AG09309 (cell line): ENCODE measurements at regions not wholly inside any gene's neighbourhood (a gene's known extent, or its start where the extent isn't known, plus 50 kb on each side); places are given as distances from the start of the nearest gene placed in this dataset.

Experiments used
- DNase-seq: peaks from one replicate; pipeline ENCODE4 v3.0.0-alpha.2; 2010; ENCODE audit warnings: low read depth
- H3K4me3 ChIP-seq: 2 replicates; pipeline ENCODE4 v1.5.1; 2011; ENCODE audit warnings: mild to moderate bottlenecking, low read depth, low read length, moderate library complexity; ENCODE audit not compliant: control insufficient read depth
- TF ChIP-seq, protein P1 (sequence below): IDR thresholded peaks from 2 replicates; pipeline ENCODE4 v1.5.1; 2011; ENCODE audit warnings: mild to moderate bottlenecking, low read depth, low read length, inconsistent platforms; ENCODE audit not compliant: insufficient read depth, control insufficient read depth; ENCODE audit errors: missing control alignments

DNA sequence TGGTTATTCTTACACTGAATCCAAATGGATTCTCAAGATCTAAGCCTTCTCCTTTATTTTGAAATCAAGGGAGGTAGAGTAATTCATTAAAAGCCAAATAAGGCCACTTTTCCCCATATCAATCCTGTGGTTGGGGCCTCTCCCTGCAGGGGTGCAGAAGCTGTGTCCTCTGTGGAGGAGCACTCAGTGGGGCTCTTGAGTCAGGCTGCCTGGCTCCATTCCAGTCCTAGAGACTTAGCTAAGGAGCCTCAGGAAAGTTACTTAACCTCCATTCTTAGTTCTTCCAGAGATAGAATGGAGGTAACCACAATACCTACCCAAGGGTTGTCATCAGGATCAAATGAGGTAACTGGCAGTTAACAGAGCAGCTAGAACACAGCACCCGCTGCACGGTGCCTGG, 564.3 kb downstream of the CMPK2 start:
- H3K4me3 ChIP-seq: no peak overlapping the region
- no peak for DNase-seq
- TF ChIP-seq, protein P1, sequence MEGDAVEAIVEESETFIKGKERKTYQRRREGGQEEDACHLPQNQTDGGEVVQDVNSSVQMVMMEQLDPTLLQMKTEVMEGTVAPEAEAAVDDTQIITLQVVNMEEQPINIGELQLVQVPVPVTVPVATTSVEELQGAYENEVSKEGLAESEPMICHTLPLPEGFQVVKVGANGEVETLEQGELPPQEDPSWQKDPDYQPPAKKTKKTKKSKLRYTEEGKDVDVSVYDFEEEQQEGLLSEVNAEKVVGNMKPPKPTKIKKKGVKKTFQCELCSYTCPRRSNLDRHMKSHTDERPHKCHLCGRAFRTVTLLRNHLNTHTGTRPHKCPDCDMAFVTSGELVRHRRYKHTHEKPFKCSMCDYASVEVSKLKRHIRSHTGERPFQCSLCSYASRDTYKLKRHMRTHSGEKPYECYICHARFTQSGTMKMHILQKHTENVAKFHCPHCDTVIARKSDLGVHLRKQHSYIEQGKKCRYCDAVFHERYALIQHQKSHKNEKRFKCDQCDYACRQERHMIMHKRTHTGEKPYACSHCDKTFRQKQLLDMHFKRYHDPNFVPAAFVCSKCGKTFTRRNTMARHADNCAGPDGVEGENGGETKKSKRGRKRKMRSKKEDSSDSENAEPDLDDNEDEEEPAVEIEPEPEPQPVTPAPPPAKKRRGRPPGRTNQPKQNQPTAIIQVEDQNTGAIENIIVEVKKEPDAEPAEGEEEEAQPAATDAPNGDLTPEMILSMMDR: no peak

DNA sequence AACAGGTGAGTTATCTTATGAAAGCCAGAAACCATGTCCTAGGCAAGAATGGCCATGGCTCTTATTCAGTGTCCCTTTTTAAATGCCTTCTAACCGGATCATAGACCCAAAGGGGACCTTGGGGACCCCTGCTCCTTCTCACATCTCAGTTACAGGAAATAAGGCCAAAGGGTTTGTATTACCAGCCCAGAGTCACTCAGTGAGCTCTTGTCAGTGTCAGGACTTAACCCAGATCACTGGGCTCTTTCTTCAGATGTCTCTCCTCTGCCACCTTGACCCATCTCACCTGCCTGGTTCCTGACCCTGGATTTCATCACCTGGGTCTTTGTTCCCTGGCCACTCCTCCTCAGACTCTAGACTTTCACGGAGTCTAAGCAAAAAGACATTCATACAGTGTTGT, 556.7 kb downstream of the CMPK2 start:
- TF ChIP-seq, protein P1: no peak
- DNase-seq: no peak
- no peak overlapping the region for H3K4me3 ChIP-seq

DNA sequence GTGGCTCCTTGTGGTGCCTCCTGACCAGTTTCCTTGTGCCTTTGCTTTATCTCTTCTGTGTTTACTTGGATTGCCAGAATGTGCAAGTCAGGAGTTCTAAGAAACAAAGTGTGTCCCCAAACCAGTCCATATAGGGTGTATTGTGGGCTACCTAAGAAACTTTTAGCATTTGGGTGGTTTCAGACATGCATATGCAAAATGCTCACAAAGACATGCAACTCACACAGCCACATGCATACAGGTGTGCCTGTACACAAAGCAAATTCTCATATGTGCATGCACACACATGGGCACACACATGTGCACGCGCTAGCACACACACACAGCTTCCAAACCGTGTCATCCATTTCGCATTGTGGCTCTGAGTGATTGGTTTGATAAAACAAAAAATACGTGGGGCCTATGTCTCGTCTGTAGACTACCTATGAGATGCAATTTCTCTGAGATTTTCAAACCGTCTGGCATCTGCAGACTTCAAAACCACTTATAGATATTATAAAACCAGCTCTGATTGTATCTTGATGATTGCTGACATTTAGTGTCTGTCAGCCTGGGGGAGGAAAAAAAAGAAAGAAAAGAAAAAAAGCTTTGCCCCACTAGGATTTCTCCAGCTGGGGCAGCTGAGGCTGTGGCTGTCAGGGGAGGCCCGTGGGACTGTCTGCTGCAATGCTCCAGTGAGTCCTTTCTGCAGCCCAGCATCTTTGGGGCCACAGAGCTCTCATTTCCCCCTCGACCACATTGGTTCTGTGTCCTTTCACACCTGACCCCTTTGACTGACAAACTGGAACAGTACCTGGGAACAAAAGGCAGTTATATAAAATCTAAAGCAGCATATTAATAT, 556.1 kb downstream of the CMPK2 start:
- DNase-seq: no peak
- H3K4me3 ChIP-seq: no peak overlapping the region
- TF ChIP-seq, protein P1: no peak

DNA sequence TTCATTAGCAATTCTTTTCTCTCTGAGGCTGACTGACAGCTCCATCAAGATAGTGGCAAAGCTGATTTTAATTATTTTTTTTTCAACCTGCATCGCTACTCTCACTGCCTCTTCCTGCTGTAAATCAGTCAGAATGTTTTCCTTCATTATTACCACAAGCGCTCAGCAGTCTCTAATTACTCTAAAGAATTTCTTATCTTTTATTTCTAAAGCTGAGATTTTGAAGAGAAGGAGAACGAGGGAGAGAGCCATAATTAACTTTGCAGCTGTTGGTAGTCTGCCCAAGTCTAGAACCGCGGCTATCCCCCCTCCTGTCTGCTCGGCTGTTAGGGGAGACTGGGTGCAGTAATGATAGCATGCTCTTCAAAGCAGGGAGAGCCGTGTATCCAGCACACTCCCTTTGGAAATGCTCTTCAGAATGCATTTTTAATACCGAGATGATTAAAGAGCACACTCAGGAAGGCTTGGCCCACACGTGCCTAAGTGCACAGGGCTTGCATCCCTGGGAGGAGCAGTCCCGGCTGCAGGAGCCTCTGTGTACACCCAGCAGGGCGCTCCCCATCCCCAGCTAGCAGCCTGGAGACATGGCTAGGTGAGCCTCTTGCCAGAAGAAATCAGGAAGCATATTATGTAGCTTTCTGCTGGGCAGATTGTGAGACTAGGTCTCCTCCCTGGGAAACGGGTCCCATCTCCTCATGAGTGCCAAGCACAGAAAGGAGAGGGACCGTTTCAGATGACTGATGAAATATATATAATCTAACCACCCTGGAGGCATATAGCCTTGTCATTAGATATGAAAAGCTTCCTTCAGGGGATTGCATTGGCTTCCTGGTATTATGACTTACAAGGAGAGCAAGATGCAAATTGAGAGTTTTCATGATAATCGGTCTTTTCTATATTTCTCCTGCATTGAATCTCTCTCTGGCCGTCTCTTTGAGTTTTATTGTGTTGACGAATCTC, 555.2 kb downstream of the CMPK2 start:
- TF ChIP-seq, protein P1: no peak
- no peak for DNase-seq
- no peak overlapping the region for H3K4me3 ChIP-seq

DNA sequence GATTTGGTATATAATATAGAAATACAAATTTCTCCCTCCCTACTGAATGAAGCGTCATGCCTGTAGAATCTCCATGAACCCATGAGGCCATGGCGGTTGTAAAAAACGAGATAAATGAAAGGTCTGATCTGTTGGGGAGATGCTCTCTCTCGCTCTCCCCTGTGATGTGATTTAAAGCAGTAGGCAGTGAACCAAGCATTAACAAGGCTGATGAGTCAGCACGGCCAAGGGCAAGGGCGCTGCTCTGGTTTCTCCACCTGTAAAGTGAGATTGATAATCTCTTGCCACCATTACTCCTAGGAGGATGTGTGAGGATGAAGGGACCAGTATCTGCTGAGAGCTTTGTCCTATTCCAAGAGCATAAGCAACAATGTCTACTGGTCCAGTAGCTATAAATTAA, 553.3 kb downstream of the CMPK2 start:
- H3K4me3 ChIP-seq: no peak overlapping the region
- no peak for DNase-seq
- TF ChIP-seq, protein P1: no peak

DNA sequence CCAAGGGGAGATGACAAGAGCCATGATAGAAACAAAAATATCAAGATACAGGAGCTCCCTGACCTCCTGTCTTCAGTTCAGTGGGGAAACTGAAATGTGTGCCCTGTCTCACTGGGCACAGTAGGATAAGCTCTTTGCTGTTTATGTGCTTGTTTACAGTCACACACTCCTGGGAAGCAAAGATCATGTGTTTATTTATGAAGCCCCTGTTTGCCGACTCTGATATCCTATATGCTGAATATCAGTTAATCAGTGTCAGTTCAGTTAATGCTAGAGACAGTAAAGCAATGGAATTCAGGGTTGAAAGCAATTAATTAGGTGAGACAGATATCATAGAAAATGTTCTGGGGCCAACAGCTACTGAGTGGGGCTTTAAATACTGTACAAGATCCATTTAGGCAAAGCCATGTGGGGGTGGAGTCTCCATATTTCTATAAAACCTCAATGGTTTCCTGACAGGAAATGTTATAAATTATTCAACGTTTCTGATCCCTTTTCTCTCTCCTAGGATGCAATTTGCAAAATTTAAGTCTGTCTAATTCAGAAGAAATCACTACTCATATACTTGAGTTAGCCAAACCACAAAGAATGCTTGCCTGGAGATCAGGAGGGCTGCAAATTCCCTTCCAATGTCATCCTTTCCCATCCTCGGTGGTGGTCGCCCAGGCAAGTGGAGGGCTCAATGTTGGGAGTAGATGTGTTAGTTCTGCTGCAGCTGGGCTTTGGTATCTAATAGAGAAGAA, 551.3 kb downstream of the CMPK2 start:
- DNase-seq: no peak
- TF ChIP-seq, protein P1: no peak
- H3K4me3 ChIP-seq: no peak overlapping the region
